K562 (cell line): ENCODE measurements at regions not wholly inside any gene's neighbourhood (a gene's known extent, or its start where the extent isn't known, plus 50 kb on each side); places are given as distances from the start of the nearest gene placed in this dataset.

Source experiments
- ARID3B ChIP-seq: fragments of 250-450 bp; sonication (Bioruptor Pico); IDR thresholded peaks from 2 replicates; pipeline ENCODE4 v1.4.0; 2020; ENCODE audit warnings: borderline replicate concordance
- HNRNPL ChIP-seq: fragments of 200-400 bp; formaldehyde crosslinking; IDR thresholded peaks from 2 replicates; pipeline ENCODE4 v1.6.1; 2017; ENCODE audit warnings: low read depth, mild to moderate bottlenecking, low read length
- KDM1A ChIP-seq, 2 experiments: fragments of 450-650 bp; IDR thresholded peaks; 2 replicates each; pipeline ENCODE4 v1.6.1; 2016; ENCODE audit warnings: mild to moderate bottlenecking in 2 of 2
- KDM5B ChIP-seq: fragments of 200-600 bp; sonication (generic); IDR thresholded peaks from 2 replicates; pipeline ENCODE4 v1.6.1; 2012; ENCODE audit warnings: low read depth, mild to moderate bottlenecking, moderate library complexity, low read length, control low read depth, inconsistent platforms; ENCODE audit not compliant: insufficient replicate concordance
- NFXL1 ChIP-seq: fragments of 450-650 bp; formaldehyde crosslinking; IDR thresholded peaks from 2 replicates; pipeline ENCODE4 v1.4.0; 2021; ENCODE audit warnings: mild to moderate bottlenecking
- RBBP5 ChIP-seq: fragments of 200-600 bp; sonication (generic); IDR thresholded peaks from 2 replicates; pipeline ENCODE4 v1.6.1; 2012; ENCODE audit warnings: borderline replicate concordance, mild to moderate bottlenecking, low read length, control low read depth, inconsistent platforms; ENCODE audit not compliant: insufficient read depth, poor library complexity, severe bottlenecking
- REST ChIP-seq, 2 experiments: fragments of 450-650 bp; formaldehyde crosslinking in 1 of 2; IDR thresholded peaks; 2 replicates each; pipeline versions ENCODE4 v1.4.0 to v1.6.1; 2014 to 2020; ENCODE audit warnings: mild to moderate bottlenecking in 2 of 2, borderline replicate concordance in 1 of 2, low read depth in 1 of 2
- TFAP4 ChIP-seq: sonication (generic); formaldehyde crosslinking; IDR thresholded peaks from 2 replicates; pipeline ENCODE4 v1.8.0; 2022; ENCODE audit warnings: missing genetic modification reagents, mild to moderate bottlenecking, moderate library complexity, borderline replicate concordance
- XRCC3 ChIP-seq: fragments of 450-650 bp; IDR thresholded peaks from 2 replicates; pipeline ENCODE4 v1.6.1; 2017; ENCODE audit warnings: mild to moderate bottlenecking, moderate library complexity
- TF ChIP-seq, protein P1 (sequence below): fragments of 250-450 bp; sonication (Bioruptor Pico); IDR thresholded peaks from 2 replicates; pipeline ENCODE4 v1.5.1; 2021; ENCODE audit warnings: mild to moderate bottlenecking
- TF ChIP-seq, protein P2 (sequence below): sonication (generic); formaldehyde crosslinking; IDR thresholded peaks from 2 replicates; pipeline ENCODE4 v1.8.0; 2022; ENCODE audit warnings: missing genetic modification reagents, mild to moderate bottlenecking, borderline replicate concordance

DNA sequence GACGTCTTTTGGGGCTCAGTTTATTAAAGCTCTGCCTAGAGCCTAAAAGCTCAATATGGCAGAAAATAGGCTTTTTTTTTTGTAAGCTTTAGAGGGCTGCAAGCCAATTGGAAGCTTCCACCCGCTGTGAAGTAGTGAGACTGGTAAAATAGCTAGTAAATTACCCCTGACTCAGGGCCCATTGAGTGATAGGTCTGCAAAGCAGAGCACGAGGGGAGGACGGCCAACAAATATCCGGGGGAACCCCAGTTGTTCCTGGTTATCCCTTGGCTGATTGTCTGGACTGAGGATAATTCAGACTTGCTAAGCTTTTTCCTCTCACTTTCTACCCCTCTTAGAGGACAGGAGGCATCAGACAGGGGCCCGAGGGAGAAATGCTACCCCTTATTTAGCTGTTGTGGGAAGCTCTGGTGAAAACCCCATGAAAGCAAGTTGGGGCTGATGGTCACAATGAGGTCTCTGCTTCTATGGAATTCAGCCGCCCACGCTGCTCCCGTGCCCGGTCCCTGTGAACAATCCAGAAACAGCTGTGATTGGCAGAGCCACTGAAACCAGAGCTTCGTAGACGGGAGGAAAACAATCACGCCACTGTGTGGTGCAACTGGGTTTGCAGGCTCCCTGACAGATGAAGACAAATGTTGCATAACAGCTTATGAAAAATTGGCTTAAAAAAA lies 141.9 kb upstream of the LGALSL start (continued):
- TF ChIP-seq TFAP4 (CRISPR knock-in tag) (peak; percentile 23; the same call in 1 of the 2 replicates), NFXL1 (CRISPR knock-in tag) (no peak), KDM5B (no peak), XRCC3 (no peak), RBBP5 (no peak), KDM1A (IDR thresholded peaks at IDR 0.05) (peak; percentile 36 to 47; a peak in 2 of 4 replicates), HNRNPL (no peak), REST (IDR thresholded peaks at IDR 0.05; ENCODE audit: borderline replicate concordance) (peak; percentile 62; the same call in 1 of the 2 replicates), REST (CRISPR knock-in tag; IDR thresholded peaks at IDR 0.05; ENCODE audit: low read depth) (no peak), ARID3B (no peak)
- TF ChIP-seq, protein P1, sequence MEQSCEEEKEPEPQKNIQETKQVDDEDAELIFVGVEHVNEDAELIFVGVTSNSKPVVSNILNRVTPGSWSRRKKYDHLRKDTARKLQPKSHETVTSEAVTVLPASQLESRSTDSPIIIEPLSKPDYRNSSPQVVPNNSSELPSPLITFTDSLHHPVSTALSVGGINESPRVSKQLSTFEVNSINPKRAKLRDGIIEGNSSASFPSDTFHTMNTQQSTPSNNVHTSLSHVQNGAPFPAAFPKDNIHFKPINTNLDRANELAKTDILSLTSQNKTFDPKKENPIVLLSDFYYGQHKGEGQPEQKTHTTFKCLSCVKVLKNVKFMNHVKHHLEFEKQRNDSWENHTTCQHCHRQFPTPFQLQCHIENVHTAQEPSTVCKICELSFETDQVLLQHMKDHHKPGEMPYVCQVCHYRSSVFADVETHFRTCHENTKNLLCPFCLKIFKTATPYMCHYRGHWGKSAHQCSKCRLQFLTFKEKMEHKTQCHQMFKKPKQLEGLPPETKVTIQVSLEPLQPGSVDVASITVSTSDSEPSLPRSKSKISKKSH, result no peak
- TF ChIP-seq, protein P2, sequence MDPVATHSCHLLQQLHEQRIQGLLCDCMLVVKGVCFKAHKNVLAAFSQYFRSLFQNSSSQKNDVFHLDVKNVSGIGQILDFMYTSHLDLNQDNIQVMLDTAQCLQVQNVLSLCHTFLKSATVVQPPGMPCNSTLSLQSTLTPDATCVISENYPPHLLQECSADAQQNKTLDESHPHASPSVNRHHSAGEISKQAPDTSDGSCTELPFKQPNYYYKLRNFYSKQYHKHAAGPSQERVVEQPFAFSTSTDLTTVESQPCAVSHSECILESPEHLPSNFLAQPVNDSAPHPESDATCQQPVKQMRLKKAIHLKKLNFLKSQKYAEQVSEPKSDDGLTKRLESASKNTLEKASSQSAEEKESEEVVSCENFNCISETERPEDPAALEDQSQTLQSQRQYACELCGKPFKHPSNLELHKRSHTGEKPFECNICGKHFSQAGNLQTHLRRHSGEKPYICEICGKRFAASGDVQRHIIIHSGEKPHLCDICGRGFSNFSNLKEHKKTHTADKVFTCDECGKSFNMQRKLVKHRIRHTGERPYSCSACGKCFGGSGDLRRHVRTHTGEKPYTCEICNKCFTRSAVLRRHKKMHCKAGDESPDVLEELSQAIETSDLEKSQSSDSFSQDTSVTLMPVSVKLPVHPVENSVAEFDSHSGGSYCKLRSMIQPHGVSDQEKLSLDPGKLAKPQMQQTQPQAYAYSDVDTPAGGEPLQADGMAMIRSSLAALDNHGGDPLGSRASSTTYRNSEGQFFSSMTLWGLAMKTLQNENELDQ (CRISPR knock-in tag), result no peak
